ACC112 (cell line): ENCODE measurements at regions not wholly inside any gene's neighbourhood (a gene's known extent, or its start where the extent isn't known, plus 50 kb on each side); places are given as distances from the start of the nearest gene placed in this dataset.
A peak's percentile ranks its signal among the peaks of the same experiment; 100 is the strongest.

Experiments
- H2AFZ ChIP-seq: fragments of 200-600 bp; sonication (generic); one replicate; pipeline ENCODE4 v1.6.0; 2017; ENCODE audit warnings: antibody characterized with exemption, low read length; ENCODE audit not compliant: unreplicated experiment
- H3K27ac ChIP-seq: fragments of 200-600 bp; sonication (generic); 2 replicates; pipeline ENCODE4 v1.5.1; 2014; ENCODE audit warnings: low read depth, mild to moderate bottlenecking, antibody characterized with exemption, low read length, moderate library complexity
- H3K27me3 ChIP-seq: fragments of 200-600 bp; sonication (generic); 2 replicates; pipeline ENCODE4 v1.6.1; 2014; ENCODE audit warnings: mild to moderate bottlenecking, antibody characterized with exemption, low read length, moderate library complexity, mixed read lengths; ENCODE audit not compliant: insufficient read depth
- H3K36me3 ChIP-seq: fragments of 200-600 bp; sonication (generic); 2 replicates; pipeline ENCODE4 v1.6.1; 2016; ENCODE audit warnings: mild to moderate bottlenecking, antibody characterized with exemption, low read length, moderate library complexity, mixed read lengths; ENCODE audit not compliant: insufficient read depth
- H3K4me1 ChIP-seq: fragments of 200-600 bp; sonication (generic); one replicate; pipeline ENCODE4 v1.6.1; 2016; ENCODE audit warnings: low read length, mixed read lengths; ENCODE audit not compliant: insufficient read depth, unreplicated experiment, control insufficient read depth
- H3K4me3 ChIP-seq: fragments of 200-600 bp; sonication (generic); 2 replicates; pipeline ENCODE4 v1.5.1; 2014; ENCODE audit warnings: mild to moderate bottlenecking, low read depth, low read length
- H3K79me2 ChIP-seq: fragments of 200-600 bp; sonication (generic); one replicate; pipeline ENCODE4 v1.6.0; 2016; ENCODE audit warnings: low read length; ENCODE audit not compliant: control insufficient read depth, unreplicated experiment, insufficient read depth

DNA sequence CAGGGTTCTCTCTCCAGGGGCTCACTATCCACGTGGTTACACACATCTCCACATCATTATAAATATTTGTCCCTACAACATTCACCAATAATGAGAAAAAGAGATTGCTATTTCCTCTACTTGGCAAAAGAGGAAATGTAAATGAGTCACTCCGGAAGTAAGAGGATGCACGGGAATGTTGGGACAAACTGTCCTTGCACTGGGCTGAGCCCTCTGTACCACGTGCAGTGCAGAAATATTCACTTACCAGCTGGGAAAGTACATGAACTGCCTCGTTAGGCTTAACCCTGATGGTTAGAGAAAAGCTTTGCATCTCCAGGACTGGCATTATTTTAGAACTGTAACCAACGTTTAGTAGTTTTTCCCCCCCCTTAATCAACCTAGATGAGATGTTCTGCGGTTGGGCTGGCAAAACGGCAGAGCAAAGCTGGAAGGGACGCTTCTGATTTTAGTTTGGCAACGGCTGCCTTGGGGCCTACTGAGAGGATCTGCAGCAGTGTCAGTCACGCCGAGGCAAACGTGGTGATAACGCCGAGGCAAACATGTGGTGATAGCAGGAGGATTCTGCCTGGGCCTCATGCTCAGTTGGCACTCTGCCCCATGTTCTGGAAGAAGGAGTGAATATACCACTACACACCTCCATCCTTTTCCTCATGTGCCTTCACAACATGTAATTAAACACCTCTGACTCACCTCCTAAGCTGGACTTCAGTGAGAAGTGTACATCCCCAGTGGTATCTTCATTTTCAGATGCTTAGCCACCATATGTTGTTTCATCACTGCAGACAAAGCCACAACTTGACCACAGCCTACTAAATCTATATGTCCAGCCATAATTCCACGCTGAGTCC is 661.4 kb upstream of the KLF4 start:
- Histone ChIP-seq H3K27me3 (no peaks in the 10 kb centered on the region), H3K4me3 (peak overlapping the region; percentile 4; the same call in 1 of the 2 replicates), H3K79me2 (no peaks in the 10 kb centered on the region), H3K36me3 (no peaks in the 10 kb centered on the region), H2AFZ (peak overlapping the region; percentile 86), H3K27ac (peak overlapping the region; percentile 87), H3K4me1 (peaks cover 27% of the 10 kb centered on the region)

- H3K79me2 ChIP-seq = no peaks in the 10 kb centered on the region
These were observed 659.8 kb upstream of the KLF4 start for GRCh38 chr9:108149326-108149725.

DNA sequence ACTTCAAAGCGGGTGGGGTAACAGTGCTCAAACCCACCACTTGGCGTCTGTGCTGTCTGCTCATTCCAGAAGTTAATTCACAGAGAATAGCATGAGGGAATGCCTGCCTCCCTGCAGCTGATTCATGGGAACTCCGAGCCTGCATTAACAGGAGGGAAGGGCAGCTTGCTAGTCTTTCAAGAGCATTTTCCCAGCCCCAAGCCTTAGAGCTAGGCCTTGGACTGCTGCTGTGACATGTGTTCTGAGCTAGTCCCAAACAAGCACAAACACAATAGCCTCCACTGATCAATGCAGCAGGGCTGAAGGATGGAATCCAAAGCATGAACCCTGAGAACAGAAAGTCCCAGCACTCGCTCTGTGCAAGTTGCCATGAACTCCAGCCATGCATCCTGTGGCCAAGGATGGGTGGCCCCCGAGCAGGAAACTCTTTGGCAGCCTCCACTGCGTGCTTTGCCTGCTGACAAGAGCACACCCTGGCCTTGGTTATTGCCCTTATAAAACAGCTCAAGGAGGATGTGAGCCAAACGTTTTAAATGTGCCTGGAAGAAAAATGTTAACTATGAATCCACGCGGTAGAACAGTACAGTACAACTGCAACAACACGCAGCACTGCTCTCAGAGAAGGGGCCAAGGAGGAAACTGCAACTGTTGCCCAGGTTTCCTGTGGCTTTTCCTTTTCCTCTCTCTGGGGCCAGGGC is 653.1 kb upstream of the KLF4 start:
- peak overlapping the region; percentile 47 for H2AFZ ChIP-seq
- no peaks in the 10 kb centered on the region for H3K79me2 ChIP-seq
- H3K27me3 ChIP-seq = no peaks in the 10 kb centered on the region
- H3K36me3 ChIP-seq = no peaks in the 10 kb centered on the region
- no peak overlapping the region for H3K4me3 ChIP-seq
- H3K27ac ChIP-seq = peak overlapping the region; percentile 22
- H3K4me1 ChIP-seq = peaks cover 14% of the 10 kb centered on the region

More at GRCh38 chr9:108149326-108149725, 659.8 kb upstream of the KLF4 start:
- Histone ChIP-seq H3K4me3 (no peak overlapping the region), H3K27ac (no peak overlapping the region), H3K36me3 (no peaks in the 10 kb centered on the region), H2AFZ (no peak overlapping the region), H3K4me1 (peaks cover 25% of the 10 kb centered on the region), H3K27me3 (no peaks in the 10 kb centered on the region)

- Histone ChIP-seq H3K36me3 (no peaks in the 10 kb centered on the region), H3K4me3 (no peak overlapping the region), H3K79me2 (no peaks in the 10 kb centered on the region), H3K4me1 (peaks cover 14% of the 10 kb centered on the region), H3K27me3 (no peaks in the 10 kb centered on the region), H3K27ac (peak overlapping the region; percentile 22), H2AFZ (peak overlapping the region; percentile 47)
These were observed 652.6 kb upstream of the KLF4 start for GRCh38 chr9:108142142-108142503.

DNA sequence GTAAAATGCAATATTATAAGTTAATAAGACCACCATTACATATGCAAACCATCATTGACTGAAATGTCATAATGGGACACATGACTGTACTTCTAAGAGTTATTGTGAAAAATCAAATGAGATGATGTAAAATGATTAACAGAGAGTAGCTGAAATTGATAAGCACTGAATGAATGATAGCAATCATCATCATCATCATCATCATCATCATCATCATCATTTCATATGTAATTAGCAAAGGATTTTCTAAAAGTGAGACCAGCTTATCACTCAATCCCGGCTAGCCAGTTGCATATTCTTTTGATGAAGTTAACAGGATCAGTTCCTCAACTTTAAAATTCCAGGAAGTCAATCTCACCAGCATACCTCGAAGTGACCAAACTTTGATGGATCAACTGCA is 650.3 kb upstream of the KLF4 start:
- Histone ChIP-seq H3K27ac (no peak overlapping the region), H2AFZ (no peak overlapping the region), H3K4me3 (no peak overlapping the region), H3K27me3 (no peaks in the 10 kb centered on the region), H3K79me2 (no peaks in the 10 kb centered on the region), H3K4me1 (peaks cover 14% of the 10 kb centered on the region), H3K36me3 (no peaks in the 10 kb centered on the region)

DNA sequence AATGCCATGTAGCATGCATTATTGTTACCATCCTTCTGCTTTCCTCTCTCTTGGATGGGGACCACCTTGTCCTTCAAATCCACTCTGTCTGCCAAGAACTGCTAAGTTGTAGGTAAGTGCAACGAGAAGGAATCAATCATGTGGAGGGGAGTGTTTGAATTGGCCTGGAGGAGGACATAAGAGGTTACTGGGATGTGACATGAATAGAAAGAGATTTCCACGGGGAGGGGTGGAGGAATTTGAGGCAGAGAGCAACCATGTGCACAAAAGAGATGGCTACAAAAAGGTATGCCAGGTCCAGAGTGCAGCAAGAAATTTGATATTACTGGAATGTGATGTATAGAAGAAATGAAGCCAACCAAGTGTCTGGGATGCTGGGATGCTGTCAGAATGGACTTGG is 648.9 kb upstream of the KLF4 start:
- no peak overlapping the region for H3K4me3 ChIP-seq
- H3K4me1 ChIP-seq = peaks cover 14% of the 10 kb centered on the region
- H3K79me2 ChIP-seq = no peaks in the 10 kb centered on the region
- H3K27ac ChIP-seq = no peak overlapping the region
- H3K27me3 ChIP-seq = no peaks in the 10 kb centered on the region
- H2AFZ ChIP-seq = no peak overlapping the region
- H3K36me3 ChIP-seq = no peaks in the 10 kb centered on the region

DNA sequence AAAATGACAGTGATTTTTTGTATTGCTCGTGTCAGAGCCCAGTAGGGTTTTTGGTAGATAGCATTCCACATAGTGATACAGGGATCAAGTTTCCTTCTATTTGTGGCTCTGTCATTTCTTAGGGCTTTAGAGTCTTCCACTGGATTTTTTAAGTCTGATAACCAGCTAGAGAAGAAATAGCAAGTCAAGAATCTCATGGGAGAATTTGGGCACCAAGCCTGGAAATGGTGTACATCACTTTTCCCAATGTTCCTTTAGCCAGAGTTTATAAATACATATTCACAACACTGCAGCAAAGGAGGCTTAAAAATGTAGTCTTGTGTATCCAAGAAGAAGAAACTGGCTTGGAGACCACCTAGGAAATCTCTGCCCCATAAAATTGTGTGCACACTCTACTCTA is 647.1 kb upstream of the KLF4 start:
- no peak overlapping the region for H3K4me3 ChIP-seq
- no peaks in the 10 kb centered on the region for H3K36me3 ChIP-seq
- no peaks in the 10 kb centered on the region for H3K27me3 ChIP-seq
- H2AFZ ChIP-seq = no peak overlapping the region
- H3K79me2 ChIP-seq = no peaks in the 10 kb centered on the region
- no peak overlapping the region for H3K27ac ChIP-seq
- H3K4me1 ChIP-seq = no peaks in the 10 kb centered on the region

- no peak overlapping the region for H3K4me3 ChIP-seq
- no peak overlapping the region for H3K27ac ChIP-seq
- H2AFZ ChIP-seq = no peak overlapping the region
These were observed 645.0 kb upstream of the KLF4 start for GRCh38 chr9:108134486-108135128.

DNA sequence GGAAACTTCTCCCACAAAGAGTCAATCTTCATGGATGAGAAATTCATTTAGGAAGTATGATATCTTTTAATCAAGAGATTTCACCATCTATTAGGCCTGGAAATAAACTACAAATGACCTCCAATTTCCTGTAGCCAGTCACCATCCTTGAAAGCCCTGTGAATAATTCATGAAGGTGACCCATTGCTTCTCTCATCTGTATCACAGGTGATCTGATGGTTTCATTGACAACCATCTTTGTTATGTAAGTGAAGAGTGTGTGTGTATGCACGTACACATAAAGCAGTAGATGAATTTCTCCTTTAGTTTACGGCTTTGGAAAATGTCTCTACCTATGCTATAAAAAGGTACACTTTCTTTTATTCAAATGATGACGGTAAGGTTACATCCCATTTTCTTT is 644.1 kb upstream of the KLF4 start:
- no peak overlapping the region for H3K4me3 ChIP-seq
- H2AFZ ChIP-seq = no peak overlapping the region
- no peaks in the 10 kb centered on the region for H3K36me3 ChIP-seq
- no peaks in the 10 kb centered on the region for H3K27me3 ChIP-seq
- H3K27ac ChIP-seq = no peak overlapping the region
- H3K79me2 ChIP-seq = no peaks in the 10 kb centered on the region
- H3K4me1 ChIP-seq = no peaks in the 10 kb centered on the region

More at GRCh38 chr9:108134486-108135128, 645.0 kb upstream of the KLF4 start:
- Histone ChIP-seq H3K79me2 (no peaks in the 10 kb centered on the region), H3K36me3 (no peaks in the 10 kb centered on the region), H3K4me1 (no peaks in the 10 kb centered on the region), H3K27me3 (no peaks in the 10 kb centered on the region)

GRCh38 chr9:108133101-108133500 is 643.5 kb upstream of the KLF4 start:
- no peaks in the 10 kb centered on the region for H3K79me2 ChIP-seq
- no peak overlapping the region for H2AFZ ChIP-seq
- no peak overlapping the region for H3K27ac ChIP-seq
- H3K4me3 ChIP-seq = no peak overlapping the region
- H3K36me3 ChIP-seq = no peaks in the 10 kb centered on the region
- H3K27me3 ChIP-seq = no peaks in the 10 kb centered on the region
- no peaks in the 10 kb centered on the region for H3K4me1 ChIP-seq
